ENCODE measurements at regions not wholly inside any gene's neighbourhood (a gene's known extent, or its start where the extent isn't known, plus 50 kb on each side); places are given as distances from the start of the nearest gene placed in this dataset.

GRCh38 chr18:78304192-78305164 lies 675.1 kb upstream of the SALL3 start:
- no peak for DNase-seq

DNA sequence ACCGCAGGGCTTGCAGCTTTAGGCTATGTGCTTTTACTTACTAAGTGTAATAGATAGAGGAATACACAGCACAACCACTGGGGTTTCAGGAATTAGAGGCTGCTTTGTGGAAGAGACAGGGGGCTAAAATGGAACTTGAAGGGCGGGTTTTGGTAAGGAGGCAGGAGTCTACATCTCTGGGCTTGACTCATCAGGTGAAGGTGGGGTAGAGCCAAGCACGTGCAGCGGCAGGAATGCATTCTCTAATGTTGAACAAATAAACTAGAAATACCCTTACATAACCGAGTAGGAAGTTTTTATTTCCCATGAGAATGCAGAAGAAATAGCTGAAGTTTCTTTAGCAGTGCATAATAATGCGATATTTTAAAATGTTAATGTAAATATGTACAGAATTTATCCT lies 673.8 kb upstream of the SALL3 start:
- DNase-seq = no peak

GRCh38 chr18:78309307-78309706 lies 670.3 kb upstream of the SALL3 start:
- no peak for DNase-seq

GRCh38 chr18:78309924-78310323 lies 669.7 kb upstream of the SALL3 start:
- no peak for DNase-seq

- DNase-seq = no peak
These were observed 660.4 kb upstream of the SALL3 start for GRCh38 chr18:78319264-78319663.

DNA sequence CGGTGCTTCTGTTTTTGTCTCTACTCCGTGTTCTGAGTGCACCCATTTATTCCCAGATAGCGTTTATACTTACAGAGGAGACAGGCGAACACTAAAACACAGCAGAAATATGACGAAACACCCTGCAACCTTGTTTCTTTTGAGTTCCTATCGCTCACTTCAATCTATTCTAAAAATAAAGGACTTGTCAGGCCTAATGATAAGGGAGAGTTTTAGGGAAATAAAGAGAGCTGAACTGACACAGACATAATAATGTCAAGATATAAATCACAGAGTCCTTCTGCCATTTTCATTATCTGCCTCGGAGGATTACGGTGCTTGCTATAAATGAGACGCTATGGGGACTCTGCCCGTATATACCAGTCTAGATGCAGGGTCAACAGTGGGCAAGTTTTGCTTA lies 659.7 kb upstream of the SALL3 start:
- DNase-seq = no peak

GRCh38 chr18:78321402-78321801 lies 658.2 kb upstream of the SALL3 start:
- DNase-seq = no peak

DNA sequence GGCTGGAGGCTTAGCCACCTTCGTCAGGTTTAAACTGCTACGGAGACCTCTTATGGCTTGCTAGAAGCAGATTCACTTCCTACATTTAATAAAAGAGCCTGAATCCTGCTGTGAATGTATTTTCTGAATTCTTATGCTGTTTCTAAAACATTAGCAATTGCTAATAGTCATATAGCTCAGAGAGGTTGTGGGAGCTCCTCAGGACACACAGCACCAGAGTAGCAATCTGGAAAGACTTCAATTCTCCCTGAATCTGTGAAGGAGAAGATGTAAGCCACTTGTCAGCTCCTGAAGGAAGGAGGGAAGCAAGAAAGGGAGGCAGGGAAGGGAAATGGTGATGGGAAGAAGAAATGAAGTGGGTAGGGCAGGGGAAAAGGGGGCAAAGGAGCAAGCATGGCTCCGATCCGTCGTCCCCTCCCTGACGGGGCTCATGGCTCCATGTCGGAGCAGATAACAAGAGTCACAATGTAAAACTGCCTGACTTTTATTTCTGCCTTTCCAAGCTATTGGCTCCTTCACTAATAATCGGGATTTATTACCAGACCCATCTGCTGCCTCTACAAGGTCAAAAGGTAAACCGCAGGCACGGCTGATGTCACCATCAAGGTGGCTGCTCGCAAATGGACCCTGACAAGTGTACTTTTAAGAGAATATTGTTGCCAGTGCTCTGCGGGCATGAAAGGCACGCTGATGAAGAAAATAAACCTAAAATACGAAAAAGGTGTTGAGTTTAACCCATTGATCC lies 656.0 kb upstream of the SALL3 start:
- no peak for DNase-seq

DNA sequence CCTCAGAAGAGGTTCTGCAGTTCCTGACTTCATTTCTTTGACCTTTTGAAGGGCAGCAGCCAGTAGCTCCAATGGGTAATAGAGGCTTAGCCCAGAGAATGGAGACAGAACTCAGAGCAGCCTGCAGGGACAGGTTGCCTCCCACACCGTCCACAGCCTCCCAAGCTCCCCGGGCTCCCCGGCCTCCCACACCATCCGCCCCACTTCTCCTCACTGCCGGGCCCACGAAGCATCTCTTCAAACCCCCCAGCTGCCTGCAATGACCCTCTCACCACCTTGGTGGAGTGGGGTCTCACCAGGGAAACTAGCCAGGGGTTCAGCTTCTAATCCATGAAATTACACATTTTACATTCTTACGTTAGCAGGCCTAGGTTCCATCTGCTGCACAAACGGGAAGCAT lies 652.0 kb upstream of the SALL3 start:
- no peak for DNase-seq

DNA sequence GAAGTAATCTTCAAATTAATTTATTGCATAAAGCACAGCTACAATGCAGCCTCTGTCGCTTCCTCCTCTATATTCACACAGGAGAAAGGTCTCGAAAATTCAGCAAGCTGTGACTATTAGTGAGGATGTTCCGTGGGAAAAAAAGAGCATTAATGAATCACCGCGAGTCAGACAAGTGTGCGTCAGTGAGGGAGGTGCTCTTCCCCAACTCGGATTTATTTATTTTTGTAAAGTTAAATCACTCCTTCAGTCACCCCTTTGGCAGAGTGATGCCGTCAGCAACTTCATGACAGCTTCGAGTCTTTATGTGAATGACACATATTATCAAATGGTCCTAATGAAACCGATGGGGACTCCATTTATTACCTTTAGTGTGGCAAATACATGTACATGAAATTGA lies 648.9 kb upstream of the SALL3 start:
- no peak for DNase-seq

GRCh38 chr18:78352910-78353309 lies 626.7 kb upstream of the SALL3 start:
- DNase-seq = no peak

DNA sequence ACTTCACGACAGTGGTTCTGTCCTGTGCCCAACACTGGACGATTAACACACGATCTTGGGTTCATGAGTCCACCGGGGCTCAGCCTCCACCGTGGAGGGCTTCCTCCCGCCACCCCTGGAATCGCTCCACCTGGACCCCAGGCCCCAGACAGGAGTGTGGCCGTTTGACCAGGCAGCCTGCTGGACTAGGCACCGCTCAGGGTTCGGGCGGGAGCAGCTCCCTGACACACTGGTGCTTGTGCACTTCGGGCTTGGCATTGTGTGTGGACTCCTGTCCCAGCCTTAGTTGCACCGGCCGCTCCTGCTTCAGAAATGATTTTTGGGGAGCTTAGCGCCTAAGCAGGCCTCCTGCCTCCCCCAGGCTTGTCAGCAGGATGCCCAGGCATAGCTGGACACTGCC lies 617.4 kb upstream of the SALL3 start:
- no peak for DNase-seq

DNA sequence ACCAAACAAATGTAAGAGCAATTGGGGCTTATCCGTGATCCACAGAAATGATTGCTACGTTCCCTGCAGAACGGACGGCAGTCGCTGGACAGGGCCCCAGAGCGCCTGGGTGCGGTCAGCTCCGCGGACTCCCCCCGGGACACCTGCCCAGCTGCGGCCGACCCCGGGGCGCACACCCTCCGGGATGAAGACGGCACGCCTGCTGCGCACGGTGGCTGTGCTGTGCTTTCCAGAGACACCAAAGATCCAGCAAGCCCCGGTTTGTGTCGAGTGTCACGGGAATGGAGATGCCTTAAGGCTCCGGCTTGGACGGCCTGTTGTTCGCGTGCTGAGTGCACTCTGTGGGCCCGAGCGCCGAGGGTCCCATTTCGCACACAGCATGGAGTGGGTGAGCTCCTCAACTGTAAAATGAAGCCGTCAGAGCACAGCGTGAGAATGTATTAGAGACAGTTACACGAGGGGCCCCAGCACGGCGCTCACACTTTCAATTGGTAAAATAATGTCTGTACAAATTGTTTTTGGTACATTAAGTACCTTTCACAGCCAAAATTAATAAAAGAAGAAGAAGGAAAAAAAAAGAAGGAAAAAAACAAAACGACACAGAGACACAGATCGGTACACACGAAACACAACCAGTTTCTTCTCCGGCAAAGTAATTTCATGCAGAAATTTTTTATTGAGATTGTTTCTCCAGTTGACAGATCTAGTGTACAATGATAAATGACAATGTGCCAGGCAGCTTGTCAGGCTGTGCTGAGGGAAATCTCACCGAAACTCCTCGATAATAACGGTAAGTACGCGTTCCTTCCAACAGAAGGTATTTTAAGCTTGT lies 615.8 kb upstream of the SALL3 start:
- DNase-seq = no peak

DNA sequence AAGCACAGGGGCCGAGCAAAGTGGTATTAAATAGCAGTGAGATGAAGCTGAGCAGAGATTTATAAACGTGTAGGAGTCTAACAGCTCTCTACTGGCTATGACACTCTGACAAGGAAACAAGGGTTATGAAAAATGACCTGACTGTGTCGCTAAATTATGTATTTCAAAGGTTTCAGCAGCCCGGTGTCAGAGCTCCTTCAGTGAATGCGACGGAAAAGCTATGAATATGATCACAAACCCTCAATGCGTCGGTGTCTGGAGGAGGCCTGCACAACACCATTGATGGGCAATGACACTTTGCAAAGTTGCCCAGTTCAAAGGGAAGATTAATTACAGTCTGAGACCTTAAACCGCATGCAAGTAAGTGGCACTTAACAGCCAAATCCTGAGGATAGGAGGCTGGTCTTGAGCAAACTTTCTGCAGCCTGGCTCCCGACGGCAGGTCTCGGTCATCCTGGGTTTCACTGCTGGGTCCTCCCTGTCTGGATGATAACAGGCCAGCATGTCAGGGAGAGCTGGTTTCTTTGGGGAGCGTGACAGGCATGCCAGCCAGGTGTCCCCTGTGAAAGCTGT lies 615.1 kb upstream of the SALL3 start:
- DNase-seq = no peak

DNA sequence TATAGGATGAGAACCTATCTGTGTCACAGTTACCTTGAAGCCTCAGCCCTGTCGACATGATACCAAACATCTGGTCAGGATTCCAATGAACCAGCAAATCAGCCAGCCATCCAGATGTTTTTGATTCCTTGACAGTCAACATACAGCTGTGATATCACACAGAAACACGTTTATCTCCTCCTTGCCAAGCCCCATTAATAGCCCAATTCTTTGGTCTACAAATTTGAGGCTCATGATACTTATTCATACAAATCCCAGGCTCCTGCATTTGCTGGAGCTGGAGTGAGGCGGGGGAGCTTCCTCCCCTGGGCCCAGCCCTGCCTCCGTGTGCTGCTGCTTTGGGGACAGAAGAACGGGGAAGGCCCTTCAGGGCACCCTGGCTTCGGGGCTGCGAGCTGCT lies 611.6 kb upstream of the SALL3 start:
- no peak for DNase-seq

DNA sequence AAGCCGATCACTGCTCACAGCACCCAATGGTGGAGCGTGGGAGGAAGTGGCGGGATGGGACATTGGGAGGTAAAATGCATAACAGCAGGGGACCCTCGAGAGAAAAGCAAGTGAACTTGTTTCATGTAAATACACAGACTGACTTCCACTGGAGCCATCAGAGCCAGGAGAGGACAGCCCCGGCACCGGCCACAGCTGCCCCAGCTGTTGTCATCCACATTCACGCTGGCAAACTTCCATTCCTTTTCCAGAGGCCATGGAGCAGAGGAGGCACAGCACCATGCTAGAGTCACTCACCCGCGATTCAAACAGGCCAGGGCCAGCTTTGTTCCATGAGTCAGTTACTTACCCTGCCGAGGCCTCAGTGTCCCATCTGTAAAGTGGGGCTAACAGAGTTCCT lies 610.9 kb upstream of the SALL3 start:
- no peak for DNase-seq

DNA sequence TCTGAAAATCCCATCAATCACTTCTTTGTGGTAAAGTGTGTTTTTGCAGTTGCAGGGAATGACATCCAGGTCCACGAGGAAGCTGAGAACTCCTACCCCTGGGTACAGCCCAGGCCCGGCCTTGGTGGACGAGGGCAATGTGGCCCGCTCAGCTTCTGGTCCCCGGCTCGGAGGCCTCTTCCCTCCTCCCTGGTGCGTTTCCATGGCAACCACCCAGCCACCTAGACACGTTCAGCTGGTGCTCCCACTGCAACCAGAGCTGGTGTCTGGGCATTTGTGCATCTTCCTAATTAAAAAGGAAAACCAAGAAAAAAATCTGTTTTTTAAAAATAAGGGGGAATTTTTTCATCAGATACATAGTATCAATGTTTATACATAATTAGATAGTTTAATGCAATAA lies 603.6 kb upstream of the SALL3 start:
- no peak for DNase-seq

DNA sequence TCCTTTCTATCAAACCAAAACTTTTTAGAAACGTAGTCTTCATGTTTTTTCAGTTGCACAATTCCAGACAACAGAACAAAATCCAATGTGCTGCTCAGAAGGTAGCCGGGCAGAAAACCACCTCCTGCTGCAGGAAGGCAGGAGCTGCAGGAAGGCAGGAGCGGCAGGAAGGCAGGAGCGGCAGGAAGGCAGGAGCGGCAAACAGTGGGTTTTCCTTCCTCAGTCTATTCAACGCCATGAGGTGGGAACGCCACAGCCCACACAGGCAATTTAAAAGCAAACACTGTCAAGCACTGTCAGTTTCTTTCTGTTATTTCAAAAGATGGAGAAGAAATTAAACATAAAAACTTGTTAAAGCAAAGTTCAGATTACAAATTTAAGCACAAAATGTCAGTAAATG lies 601.2 kb upstream of the SALL3 start:
- no peak for DNase-seq

- no peak for DNase-seq
These were observed 600.6 kb upstream of the SALL3 start for GRCh38 chr18:78378983-78379382.

- DNase-seq = no peak
These were observed 589.2 kb upstream of the SALL3 start for GRCh38 chr18:78390348-78390951.

GRCh38 chr18:78390952-78391348 lies 588.7 kb upstream of the SALL3 start:
- DNase-seq = no peak

Data from T-helper 2 cell (primary cell).